ENCODE measurements at regions not wholly inside any gene's neighbourhood (a gene's known extent, or its start where the extent isn't known, plus 50 kb on each side); places are given as distances from the start of the nearest gene placed in this dataset.

DNA sequence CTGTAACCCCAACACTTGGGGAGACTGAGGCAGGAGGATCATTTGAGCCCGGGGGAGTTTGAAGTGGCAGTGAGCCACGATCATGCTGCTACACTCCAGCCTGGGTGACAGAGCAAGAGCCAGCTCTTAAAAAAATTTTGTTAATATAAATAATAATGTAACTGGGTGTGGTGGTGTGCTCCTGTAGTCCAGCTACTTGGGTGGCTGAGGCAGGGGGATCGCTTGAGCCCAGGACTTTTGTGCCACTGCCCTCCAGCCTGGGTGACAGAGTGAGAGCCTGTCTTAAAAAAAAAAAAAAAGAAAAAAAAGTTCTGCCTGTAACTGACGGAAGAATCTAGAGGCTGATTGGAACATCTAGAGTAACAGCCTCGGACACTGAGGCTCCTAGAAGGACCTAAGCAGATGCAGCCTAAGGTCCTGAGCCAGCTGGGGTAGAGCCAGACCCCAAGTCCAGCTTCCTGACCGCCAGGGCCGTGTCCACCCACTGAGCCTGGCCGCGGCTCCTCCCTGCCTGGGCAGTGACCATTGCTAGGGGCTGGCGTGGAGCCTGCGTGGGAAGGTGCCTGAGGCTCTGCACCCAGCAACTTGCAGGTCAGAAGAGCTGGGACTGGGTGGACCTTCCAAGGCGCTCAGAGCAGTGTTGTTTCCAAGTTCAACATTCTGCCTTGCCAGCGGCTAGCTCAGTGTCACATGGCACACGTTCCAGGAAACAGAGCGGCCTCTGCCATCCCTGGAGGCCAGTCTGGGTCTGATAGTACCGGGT, 209.4 kb upstream of the CIBAR2 start:
- DNase-seq (ENCODE audit: low read depth in 1 of 2, low spot score in 1 of 2): no peak

GRCh38 chr16:85323230-85323960, 211.1 kb upstream of the CIBAR2 start:
- DNase-seq (ENCODE audit: low read depth in 1 of 2, low spot score in 1 of 2): no peak

GRCh38 chr16:85323961-85324253, 211.6 kb upstream of the CIBAR2 start:
- DNase-seq (ENCODE audit: low read depth in 1 of 2, low spot score in 1 of 2): no peak

DNA sequence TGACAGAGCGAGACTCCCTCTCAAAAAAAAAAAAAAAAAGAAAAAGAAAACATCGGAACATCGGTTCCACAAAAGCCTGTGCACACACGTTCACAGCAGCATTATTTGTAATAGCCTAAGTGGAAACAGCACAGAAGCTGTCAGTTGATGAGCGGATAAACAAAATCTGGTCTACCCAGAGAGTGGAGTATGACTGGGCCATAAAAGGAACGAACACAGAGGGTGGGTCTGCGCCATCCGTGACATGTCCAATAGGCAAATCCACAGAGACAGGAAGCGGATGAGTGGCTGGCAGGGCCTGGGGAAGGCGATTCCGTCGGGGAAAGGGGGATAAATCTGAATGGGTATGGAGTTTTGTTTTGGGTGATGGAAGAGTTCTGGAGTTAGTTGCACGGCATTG, 212.2 kb upstream of the CIBAR2 start:
- DNase-seq (ENCODE audit: low read depth in 1 of 2, low spot score in 1 of 2): no peak

- no peak for DNase-seq (ENCODE audit: low read depth in 1 of 2, low spot score in 1 of 2)
Measured at GRCh38 chr16:85326113-85326793, 214.0 kb upstream of the CIBAR2 start.

DNA sequence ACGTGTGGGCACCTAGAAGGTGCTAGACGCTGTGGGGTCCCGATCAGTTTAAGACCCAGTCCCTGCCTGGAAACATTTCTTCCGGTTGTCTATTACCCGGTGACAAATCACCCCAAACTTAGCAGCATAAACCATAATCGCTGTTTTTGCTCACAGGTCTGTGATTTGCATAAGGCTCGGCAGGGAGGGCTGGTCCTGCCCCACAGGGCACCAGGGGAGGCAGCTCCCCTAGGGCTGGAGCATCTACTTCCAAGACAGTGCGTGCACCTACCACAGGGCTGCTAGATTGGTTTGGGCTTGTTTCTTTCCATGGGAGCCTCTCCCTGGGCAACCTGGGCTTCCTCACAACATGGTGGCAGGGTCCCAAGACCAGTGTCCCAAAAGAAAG, 214.5 kb upstream of the CIBAR2 start:
- DNase-seq (ENCODE audit: low read depth in 1 of 2, low spot score in 1 of 2): no peak

DNA sequence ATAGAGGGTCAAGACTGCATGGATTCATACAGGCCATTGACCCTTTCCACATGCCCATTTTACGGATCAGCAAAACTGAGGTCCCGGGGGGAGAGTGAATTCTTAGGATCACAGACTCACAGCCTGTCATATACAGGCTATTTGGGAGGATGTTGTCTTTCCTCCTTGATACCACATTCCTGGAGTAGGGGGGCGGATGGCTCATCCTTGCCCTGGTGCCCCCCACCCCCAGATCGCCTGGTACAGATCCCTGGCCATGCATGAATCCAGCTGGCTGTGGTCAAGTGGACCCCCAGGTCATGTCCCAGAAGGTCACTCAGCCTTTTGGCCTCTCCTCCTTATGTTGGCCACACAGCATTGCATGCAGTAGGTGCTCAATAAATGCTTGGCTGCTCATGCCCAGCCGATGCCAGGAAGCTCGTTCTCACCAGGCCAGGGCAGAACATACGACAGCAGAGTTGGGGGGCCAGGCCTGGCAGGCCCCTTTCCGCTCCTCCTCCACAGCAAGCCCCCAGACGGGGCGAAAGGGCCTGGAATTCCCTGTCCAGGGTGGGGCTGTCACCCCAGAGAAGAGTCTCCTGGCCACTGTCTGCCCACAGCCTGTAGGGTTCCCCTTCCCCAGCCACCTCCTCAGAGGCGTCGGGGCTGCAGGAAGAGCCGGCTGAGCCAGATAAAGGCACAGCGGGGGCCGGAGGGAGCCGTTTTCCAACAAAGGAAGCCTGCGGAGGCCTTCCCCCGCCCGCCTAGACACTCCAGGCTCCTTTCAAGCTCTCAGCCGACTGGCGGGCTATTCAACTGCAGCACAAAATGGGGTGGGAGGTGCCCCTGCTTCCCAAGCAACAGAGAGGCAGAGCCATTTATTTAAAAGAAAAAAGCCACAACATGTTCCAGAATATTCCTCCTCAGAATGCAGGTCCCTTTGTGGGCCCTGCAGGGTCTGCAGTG, 215.7 kb upstream of the CIBAR2 start:
- DNase-seq (ENCODE audit: low read depth in 1 of 2, low spot score in 1 of 2): no peak

DNA sequence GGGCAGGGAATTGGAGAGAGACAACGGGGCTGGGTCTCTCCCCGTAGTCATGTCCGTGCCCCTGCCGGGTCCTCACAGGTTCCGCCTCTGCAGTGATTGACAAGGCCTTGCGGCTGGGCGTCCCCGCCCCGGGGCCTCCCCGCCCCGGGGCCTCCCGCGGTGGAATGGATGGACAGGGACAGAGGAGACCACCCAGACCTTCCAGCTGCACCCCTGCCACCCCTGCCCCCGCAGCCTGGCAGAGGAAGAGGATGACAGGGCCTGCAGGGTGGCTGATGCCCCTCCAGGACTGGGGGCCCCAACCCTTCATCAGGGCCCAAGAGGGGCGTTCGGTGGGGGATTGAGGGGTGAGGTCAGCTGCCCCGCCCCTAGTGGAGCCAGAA, 216.4 kb upstream of the CIBAR2 start:
- DNase-seq (ENCODE audit: low read depth in 1 of 2, low spot score in 1 of 2): no peak

- no peak for DNase-seq (ENCODE audit: low read depth in 1 of 2, low spot score in 1 of 2)
Measured at GRCh38 chr16:85329059-85329812, 217.0 kb upstream of the CIBAR2 start.

DNA sequence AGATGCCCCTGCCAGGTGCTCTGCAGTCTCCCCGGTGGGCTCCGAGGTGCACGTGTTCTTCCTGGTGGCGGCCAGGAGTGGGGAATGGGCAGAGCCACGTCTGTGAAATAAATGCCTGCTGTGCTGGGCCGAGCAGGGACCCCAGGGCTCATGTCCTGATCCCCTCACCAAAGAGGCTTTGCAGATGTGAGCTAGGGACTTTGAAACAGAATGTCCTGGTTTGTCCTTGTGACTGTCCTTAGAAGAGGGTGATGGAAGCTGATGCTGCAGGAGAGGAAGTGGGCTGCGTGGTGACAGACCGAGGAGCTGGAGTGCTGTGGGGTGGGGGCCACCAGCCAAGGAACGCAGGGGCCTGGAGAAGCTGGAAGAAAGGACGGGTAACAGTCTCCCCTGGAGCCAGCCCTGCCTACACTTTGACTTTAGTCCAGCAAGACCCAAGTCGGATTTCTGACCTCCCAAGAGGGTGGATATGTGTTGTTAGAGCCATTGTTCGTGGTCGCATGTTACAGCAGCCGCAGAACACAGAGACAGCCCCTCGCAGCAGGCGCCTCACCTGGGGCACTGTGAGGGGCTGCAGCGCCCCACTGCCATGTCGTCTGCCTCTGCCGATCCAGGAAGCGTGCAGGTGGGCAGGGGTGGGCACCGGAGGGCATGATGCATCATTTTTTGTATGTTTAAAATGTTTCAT, 217.9 kb upstream of the CIBAR2 start:
- DNase-seq (ENCODE audit: low read depth in 1 of 2, low spot score in 1 of 2): no peak

DNA sequence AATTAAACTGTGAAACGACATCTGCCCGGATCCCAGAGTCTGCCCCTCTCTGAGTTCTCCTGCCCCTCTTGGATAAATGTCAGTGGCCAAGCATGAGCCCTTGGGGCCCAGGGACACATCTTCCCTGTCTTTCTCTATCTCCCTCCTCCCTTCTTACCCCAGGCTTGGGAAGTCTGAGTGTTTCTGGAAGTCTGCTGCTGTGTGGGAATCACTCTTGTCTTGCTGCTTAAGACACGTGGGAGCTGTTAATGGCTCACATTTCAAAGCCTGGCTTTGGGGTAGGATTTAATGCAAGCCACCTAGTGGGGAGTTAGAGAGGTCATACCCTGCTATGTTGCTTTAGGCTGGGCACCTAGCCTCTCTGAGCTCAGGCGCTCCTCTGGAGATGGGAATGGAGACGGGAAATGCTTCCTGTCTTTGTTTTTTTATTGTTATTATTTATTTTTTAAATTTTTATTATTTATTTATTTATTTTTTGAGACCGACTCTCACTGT, 218.5 kb upstream of the CIBAR2 start:
- DNase-seq (ENCODE audit: low read depth in 1 of 2, low spot score in 1 of 2): no peak

GRCh38 chr16:85331688-85332087, 219.4 kb upstream of the CIBAR2 start:
- DNase-seq (ENCODE audit: low read depth in 1 of 2, low spot score in 1 of 2): no peak

- DNase-seq (ENCODE audit: low read depth in 1 of 2, low spot score in 1 of 2): no peak
Measured at GRCh38 chr16:85332175-85332574, 219.9 kb upstream of the CIBAR2 start.

GRCh38 chr16:85333337-85333736, 221.1 kb upstream of the CIBAR2 start:
- no peak for DNase-seq (ENCODE audit: low read depth in 1 of 2, low spot score in 1 of 2)

- no peak for DNase-seq (ENCODE audit: low read depth in 1 of 2, low spot score in 1 of 2)
Measured at GRCh38 chr16:85333744-85334640, 221.7 kb upstream of the CIBAR2 start.

- DNase-seq (ENCODE audit: low read depth in 1 of 2, low spot score in 1 of 2): no peak
Measured at GRCh38 chr16:85334718-85335583, 222.7 kb upstream of the CIBAR2 start.

- DNase-seq (ENCODE audit: low read depth in 1 of 2, low spot score in 1 of 2): no peak
Measured at GRCh38 chr16:85335584-85336491, 223.6 kb upstream of the CIBAR2 start.
